ENCODE measurements at regions not wholly inside any gene's neighbourhood (a gene's known extent, or its start where the extent isn't known, plus 50 kb on each side); places are given as distances from the start of the nearest gene placed in this dataset.
"Not testable (repeated sequence)": the region's sequence is repeated elsewhere in the genome, so short reads cannot be mapped to it uniquely, and the experiment has no call there.

DNA sequence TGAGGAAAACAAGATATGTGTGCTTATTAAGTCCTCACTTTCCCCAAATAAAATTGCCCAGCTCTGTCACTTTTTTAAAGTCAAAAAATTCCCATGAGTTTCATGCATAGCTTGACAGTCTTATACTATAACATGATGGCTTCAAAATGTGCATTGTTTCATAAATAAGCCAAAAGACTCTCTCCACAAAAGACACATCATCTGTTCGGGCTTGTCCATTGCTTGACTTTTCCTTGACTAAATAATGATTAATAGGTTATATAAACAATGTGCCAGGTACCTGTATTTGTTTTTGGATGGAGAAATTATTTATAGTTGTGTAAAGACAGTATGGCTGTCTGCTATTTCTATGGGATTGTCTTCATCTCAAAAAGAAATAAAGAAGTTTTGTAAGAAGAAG is 329.2 kb upstream of the KLF3 start:
- in situ Hi-C loops (cut with HindIII; ENCODE audit: low sequenced_read_pairs): no loop called here
- TF ChIP-seq, protein P1, sequence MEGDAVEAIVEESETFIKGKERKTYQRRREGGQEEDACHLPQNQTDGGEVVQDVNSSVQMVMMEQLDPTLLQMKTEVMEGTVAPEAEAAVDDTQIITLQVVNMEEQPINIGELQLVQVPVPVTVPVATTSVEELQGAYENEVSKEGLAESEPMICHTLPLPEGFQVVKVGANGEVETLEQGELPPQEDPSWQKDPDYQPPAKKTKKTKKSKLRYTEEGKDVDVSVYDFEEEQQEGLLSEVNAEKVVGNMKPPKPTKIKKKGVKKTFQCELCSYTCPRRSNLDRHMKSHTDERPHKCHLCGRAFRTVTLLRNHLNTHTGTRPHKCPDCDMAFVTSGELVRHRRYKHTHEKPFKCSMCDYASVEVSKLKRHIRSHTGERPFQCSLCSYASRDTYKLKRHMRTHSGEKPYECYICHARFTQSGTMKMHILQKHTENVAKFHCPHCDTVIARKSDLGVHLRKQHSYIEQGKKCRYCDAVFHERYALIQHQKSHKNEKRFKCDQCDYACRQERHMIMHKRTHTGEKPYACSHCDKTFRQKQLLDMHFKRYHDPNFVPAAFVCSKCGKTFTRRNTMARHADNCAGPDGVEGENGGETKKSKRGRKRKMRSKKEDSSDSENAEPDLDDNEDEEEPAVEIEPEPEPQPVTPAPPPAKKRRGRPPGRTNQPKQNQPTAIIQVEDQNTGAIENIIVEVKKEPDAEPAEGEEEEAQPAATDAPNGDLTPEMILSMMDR (IDR thresholded peaks at IDR 0.05; ENCODE audit: low read depth, low read length): no peak
- H3K4me3 ChIP-seq (ENCODE audit: low read depth, low read length): no peak overlapping the region
- no peak for DNase-seq (ENCODE audit: low read depth, low spot score)

DNA sequence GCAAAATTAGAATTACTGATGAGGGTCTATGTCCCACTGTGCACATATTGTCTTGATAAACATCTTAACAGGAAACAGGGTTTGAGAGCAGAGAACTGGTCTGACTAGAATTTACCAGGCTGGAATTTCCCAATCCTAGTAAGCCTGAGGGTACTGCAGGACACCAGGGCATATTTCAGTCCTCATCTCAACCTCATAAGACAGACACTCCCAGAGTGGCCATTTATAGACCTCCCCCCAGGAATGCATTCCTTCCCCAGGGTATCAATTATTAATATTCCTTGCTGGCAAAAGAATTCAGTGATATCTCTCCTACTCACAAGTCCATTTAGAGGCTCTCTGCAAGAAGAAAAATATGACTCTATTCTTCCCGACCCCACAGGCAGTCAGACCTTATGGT is 325.1 kb upstream of the KLF3 start:
- in situ Hi-C loops (cut with HindIII; ENCODE audit: low sequenced_read_pairs); H3K4me3 ChIP-seq (ENCODE audit: low read depth, low read length): not testable (repeated sequence)

DNA sequence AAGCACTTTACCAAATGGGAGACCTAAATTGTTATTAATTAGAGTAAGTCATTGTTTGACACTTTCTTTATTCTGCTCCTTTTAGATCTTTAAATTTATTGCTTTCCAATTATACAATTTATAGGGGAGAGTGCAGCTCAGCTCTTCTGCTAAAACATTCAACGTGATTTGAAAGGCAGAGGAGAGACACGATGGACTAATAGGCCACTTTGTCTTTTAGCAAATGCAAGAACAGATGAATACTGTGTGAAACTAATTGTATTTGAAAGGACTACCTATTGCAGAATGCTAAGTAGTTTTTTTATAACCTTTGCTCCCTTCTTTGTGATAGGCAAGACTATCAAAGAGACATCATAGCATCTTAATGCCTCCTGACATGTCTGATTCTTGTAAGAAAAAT is 320.4 kb upstream of the KLF3 start:
- DNase-seq (ENCODE audit: low read depth, low spot score): no peak
- TF ChIP-seq, protein P1 (IDR thresholded peaks at IDR 0.05; ENCODE audit: low read depth, low read length): no peak
- H3K4me3 ChIP-seq (ENCODE audit: low read depth, low read length): no peak overlapping the region
- in situ Hi-C loops (cut with HindIII; ENCODE audit: low sequenced_read_pairs): no loop called here

More for the DNA sequence above, 325.1 kb upstream of the KLF3 start:
- DNase-seq (ENCODE audit: low read depth, low spot score): not testable (repeated sequence)

DNA sequence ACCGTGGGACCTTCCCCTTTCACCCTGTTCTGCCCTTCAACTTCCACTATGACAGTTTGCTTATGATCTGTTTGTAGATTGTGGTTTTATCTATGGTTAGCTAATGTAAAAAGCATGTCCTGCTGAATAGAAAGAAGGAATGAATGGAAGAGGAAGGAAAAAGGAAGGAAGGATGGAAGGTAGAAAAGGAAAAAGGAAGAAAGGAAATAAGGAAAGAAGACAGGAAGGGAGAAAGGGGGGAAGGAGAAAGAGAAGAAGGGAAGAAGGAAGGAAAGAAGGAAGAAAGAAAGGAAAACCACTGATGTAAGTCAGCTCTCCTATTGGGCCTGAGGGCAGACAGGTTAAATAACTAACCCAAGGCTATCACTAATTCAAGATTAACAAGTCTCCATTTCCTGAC is 319.1 kb upstream of the KLF3 start:
- TF ChIP-seq, protein P1 (IDR thresholded peaks at IDR 0.05; ENCODE audit: low read depth, low read length): no peak
- H3K4me3 ChIP-seq (ENCODE audit: low read depth, low read length): no peak overlapping the region
- in situ Hi-C loops (cut with HindIII; ENCODE audit: low sequenced_read_pairs): no loop called here
- DNase-seq (ENCODE audit: low read depth, low spot score): no peak

DNA sequence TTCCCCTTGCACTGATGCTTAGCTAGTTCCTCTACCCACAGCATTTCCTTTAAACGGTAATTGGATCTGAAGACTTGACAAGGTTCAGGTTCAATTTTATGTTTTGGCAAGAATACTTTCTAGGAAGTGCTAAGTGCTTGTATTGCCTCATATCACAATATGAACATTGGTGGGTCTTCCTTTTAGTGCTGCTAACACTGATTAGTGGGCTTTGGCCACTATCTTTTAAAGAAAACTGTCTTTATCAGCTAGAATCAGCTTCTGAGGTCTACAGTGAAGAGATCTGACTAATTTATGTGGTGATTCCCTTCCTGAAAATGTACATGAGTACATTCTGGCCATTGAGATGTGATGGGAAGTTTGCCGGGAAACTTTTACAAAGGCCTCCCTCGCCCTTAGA is 316.7 kb upstream of the KLF3 start:
- no peak for DNase-seq (ENCODE audit: low read depth, low spot score)
- TF ChIP-seq, protein P1 (IDR thresholded peaks at IDR 0.05; ENCODE audit: low read depth, low read length): no peak
- in situ Hi-C loops (cut with HindIII; ENCODE audit: low sequenced_read_pairs): no loop called here

DNA sequence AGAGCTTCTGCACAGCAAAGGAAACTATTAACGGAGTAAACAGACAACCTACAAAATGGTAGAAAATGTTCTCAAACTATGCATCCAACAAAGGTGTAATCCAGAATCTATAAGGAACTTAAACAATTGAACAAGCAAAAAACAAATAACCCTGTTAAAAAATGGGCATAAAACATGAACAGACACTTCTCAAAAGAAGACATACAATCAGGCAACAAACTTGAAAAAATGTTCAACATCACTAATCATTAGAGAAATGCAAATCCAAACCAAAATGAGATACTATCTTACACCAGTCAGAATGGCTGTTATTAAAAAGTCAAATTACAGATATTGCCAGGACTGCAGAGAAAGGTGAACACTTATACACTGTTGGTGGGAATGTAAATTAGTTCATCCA is 309.6 kb upstream of the KLF3 start:
- DNase-seq (ENCODE audit: low read depth, low spot score): no peak
- in situ Hi-C loops (cut with HindIII; ENCODE audit: low sequenced_read_pairs): no loop called here
- no peak overlapping the region for H3K4me3 ChIP-seq (ENCODE audit: low read depth, low read length)
- TF ChIP-seq, protein P1 (IDR thresholded peaks at IDR 0.05; ENCODE audit: low read depth, low read length): no peak

More for the DNA sequence above, 316.7 kb upstream of the KLF3 start:
- H3K4me3 ChIP-seq (ENCODE audit: low read depth, low read length): no peak overlapping the region

DNA sequence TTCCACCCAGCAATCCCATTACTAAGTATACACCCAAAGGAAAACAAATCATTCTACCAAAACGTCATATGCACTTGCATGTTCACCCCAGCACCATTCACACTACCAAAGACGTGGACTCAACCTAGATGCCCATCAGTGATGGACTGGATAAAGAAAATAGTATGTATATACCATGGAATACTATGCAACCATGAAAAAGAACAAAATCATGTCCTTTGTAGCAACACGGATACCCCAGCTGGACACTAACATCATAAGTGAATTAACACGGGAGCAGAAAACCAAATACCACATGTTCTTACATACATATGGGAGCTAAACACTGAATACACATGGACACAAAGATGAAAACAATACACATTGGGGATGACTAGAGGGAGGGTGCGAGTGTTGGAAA is 309.1 kb upstream of the KLF3 start:
- H3K4me3 ChIP-seq (ENCODE audit: low read depth, low read length): no peak overlapping the region
- in situ Hi-C loops (cut with HindIII; ENCODE audit: low sequenced_read_pairs): no loop called here
- TF ChIP-seq, protein P1 (IDR thresholded peaks at IDR 0.05; ENCODE audit: low read depth, low read length): no peak
- no peak for DNase-seq (ENCODE audit: low read depth, low spot score)

Measured in astrocyte of the spinal cord (primary cell).